ENCODE measurements at regions not wholly inside any gene's neighbourhood (a gene's known extent, or its start where the extent isn't known, plus 50 kb on each side); places are given as distances from the start of the nearest gene placed in this dataset.

DNA sequence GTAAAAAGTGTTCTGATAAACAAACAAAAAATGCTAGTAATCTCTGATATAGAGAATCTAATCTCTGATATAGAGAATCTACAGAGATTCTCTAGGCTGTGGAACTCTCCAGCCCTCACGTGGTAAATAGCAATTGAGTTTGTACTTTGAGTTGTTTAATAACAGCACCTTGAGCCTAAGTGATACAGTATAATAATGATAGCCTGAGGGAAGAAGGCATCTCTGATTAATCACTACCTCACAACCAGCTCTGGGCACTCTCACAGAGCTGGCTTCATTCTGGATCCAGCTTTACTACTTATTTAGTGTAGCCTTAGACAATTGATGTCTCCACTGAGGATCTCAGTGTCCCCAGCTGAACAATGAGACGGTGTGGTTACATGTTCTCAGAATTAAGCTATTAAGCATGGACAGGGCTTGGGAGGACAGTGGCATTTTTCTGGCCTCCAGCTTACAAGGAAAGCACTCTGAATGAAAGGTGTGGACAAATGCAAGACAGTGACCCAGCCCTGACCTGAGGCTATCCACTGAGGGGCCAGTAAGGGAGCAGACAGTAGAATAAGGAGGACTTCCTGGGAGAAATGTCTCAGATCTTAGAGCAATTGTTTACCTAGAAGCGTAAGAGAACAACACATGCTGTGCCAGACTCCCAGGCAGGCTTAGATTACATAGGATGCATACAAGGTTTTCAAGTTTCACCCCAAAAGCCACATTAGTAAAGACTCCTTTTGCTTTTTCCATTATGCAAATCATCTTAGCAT, 88.7 kb upstream of the DRD2 start:
- Histone ChIP-seq H3K9me3 (ENCODE audit: control insufficient read depth in 2 of 2, insufficient read depth in 1 of 2, low read length in 1 of 2) (no peaks in the 10 kb centered on the region), H3K4me3 (ENCODE audit: low read length in 2 of 2) (no peak overlapping the region), H3K36me3 (ENCODE audit: control insufficient read depth in 2 of 2, insufficient read depth in 2 of 2, low read length in 1 of 2) (no peaks in the 10 kb centered on the region), H3K27me3 (ENCODE audit: control insufficient read depth in 2 of 2, insufficient read depth in 1 of 2, low read length in 1 of 2) (no peaks in the 10 kb centered on the region), H3K27ac (ENCODE audit: low read depth in 1 of 2, low read length in 1 of 2) (no peak overlapping the region), H3K4me1 (ENCODE audit: control insufficient read depth in 2 of 2, insufficient read depth in 2 of 2, low read length in 2 of 2) (no peaks in the 10 kb centered on the region)
- 73% methylated on average over 3 of the region's 3 CpGs for WGBS
- DNase-seq (ENCODE audit: low read depth in 6 of 9, low spot score in 9 of 9): no peak

- Histone ChIP-seq H3K27ac (ENCODE audit: low read depth in 1 of 2, low read length in 1 of 2) (no peak overlapping the region), H3K27me3 (ENCODE audit: control insufficient read depth in 2 of 2, insufficient read depth in 1 of 2, low read length in 1 of 2) (no peaks in the 10 kb centered on the region), H3K4me1 (ENCODE audit: control insufficient read depth in 2 of 2, insufficient read depth in 2 of 2, low read length in 2 of 2) (no peaks in the 10 kb centered on the region), H3K4me3 (ENCODE audit: low read length in 2 of 2) (no peak overlapping the region), H3K9me3 (ENCODE audit: control insufficient read depth in 2 of 2, insufficient read depth in 1 of 2, low read length in 1 of 2) (no peaks in the 10 kb centered on the region), H3K36me3 (ENCODE audit: control insufficient read depth in 2 of 2, insufficient read depth in 2 of 2, low read length in 1 of 2) (no peaks in the 10 kb centered on the region)
- 82% methylated on average over 9 of the region's 9 CpGs for WGBS
- no peak for DNase-seq (ENCODE audit: low read depth in 6 of 9, low spot score in 9 of 9)
Observed at GRCh38 chr11:113562981-113563461, 87.8 kb upstream of the DRD2 start.

DNA sequence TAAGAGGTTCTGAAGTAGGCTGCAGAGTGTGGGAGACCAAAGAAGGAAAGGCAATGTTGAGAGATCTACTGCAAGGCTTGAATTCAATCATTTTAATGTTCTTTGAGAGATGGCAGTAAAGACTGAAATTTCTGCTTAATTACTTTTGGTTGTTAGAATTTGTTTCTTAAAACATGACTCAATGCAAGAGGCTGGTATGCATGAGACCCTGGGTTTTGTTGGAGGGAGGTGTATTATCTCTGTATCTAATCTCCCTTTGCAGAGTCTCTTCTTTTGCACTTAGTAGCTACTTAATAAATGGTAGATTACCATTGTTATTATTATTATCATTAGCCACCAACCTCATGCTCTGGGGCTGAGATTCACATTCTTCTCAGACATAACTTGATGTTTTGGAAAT, 87.4 kb upstream of the DRD2 start:
- H3K36me3 ChIP-seq (ENCODE audit: control insufficient read depth in 2 of 2, insufficient read depth in 2 of 2, low read length in 1 of 2): no peaks in the 10 kb centered on the region
- H3K9me3 ChIP-seq (ENCODE audit: control insufficient read depth in 2 of 2, insufficient read depth in 1 of 2, low read length in 1 of 2): no peaks in the 10 kb centered on the region
- no peaks in the 10 kb centered on the region for H3K27me3 ChIP-seq (ENCODE audit: control insufficient read depth in 2 of 2, insufficient read depth in 1 of 2, low read length in 1 of 2)
- no peak overlapping the region for H3K4me3 ChIP-seq (ENCODE audit: low read length in 2 of 2)
- no peak for DNase-seq (ENCODE audit: low read depth in 6 of 9, low spot score in 9 of 9)
- no peaks in the 10 kb centered on the region for H3K4me1 ChIP-seq (ENCODE audit: control insufficient read depth in 2 of 2, insufficient read depth in 2 of 2, low read length in 2 of 2)
- H3K27ac ChIP-seq (ENCODE audit: low read depth in 1 of 2, low read length in 1 of 2): no peak overlapping the region

GRCh38 chr11:113557926-113558325, 82.7 kb upstream of the DRD2 start:
- Histone ChIP-seq H3K4me1 (ENCODE audit: control insufficient read depth in 2 of 2, insufficient read depth in 2 of 2, low read length in 2 of 2) (no peaks in the 10 kb centered on the region), H3K27ac (ENCODE audit: low read depth in 1 of 2, low read length in 1 of 2) (no peak overlapping the region), H3K4me3 (ENCODE audit: low read length in 2 of 2) (no peak overlapping the region), H3K9me3 (ENCODE audit: control insufficient read depth in 2 of 2, insufficient read depth in 1 of 2, low read length in 1 of 2) (no peaks in the 10 kb centered on the region), H3K36me3 (ENCODE audit: control insufficient read depth in 2 of 2, insufficient read depth in 2 of 2, low read length in 1 of 2) (no peaks in the 10 kb centered on the region), H3K27me3 (ENCODE audit: control insufficient read depth in 2 of 2, insufficient read depth in 1 of 2, low read length in 1 of 2) (no peaks in the 10 kb centered on the region)
- no peak for DNase-seq (ENCODE audit: low read depth in 6 of 9, low spot score in 9 of 9)
- WGBS: 91% methylated on average over 4 of the region's 4 CpGs

DNA sequence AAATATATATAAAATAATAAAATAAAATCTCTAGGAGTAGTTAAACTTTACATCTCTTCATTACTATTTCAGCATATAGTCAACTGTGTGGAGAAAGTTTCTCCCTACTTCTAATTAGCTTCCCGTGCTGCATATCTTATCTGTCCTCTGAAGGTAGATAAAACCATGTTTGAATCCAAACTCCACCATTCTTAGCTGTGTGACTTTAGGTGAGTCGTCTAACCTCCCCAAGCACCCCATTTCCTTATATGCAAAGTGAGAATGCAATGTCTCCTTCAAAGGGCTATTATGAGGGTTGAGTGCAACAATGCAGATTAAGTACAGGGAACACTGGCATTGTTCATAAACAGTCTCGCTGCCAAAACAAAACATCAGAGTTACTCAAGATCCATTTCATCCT, 80.8 kb upstream of the DRD2 start:
- Histone ChIP-seq H3K4me3 (ENCODE audit: low read length in 2 of 2) (no peak overlapping the region), H3K27ac (ENCODE audit: low read depth in 1 of 2, low read length in 1 of 2) (no peak overlapping the region), H3K4me1 (ENCODE audit: control insufficient read depth in 2 of 2, insufficient read depth in 2 of 2, low read length in 2 of 2) (no peaks in the 10 kb centered on the region), H3K27me3 (ENCODE audit: control insufficient read depth in 2 of 2, insufficient read depth in 1 of 2, low read length in 1 of 2) (no peaks in the 10 kb centered on the region), H3K36me3 (ENCODE audit: control insufficient read depth in 2 of 2, insufficient read depth in 2 of 2, low read length in 1 of 2) (no peaks in the 10 kb centered on the region), H3K9me3 (ENCODE audit: control insufficient read depth in 2 of 2, insufficient read depth in 1 of 2, low read length in 1 of 2) (no peaks in the 10 kb centered on the region)
- WGBS: 86% methylated on average over 3 of the region's 3 CpGs
- no peak for DNase-seq (ENCODE audit: low read depth in 6 of 9, low spot score in 9 of 9)

DNA sequence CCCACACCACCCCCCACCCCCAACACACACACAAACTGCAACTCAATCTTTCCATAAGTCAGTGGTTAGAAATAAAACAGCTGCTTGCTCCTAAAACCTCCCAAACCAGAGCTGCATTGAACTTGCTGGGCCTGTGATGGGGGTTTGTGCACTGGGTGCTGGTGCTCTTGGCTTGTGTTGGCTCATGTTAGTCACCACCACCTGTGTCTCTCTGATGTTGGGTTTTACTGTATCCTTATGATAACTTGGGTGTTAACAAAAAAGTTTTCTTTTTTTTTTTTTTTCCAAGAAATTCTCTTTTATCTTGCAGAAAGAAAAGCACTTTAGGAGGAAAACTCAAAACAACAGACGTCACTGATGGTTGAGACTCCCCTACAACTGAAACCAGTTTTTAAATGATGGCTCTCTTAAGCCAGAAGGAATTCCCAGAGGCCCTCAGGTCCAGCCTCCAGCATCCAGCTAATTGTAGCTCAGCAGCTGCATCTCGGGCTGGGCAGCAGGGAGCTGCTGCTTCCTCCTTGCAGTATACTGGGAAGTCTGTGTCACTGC, 79.9 kb upstream of the DRD2 start:
- no peaks in the 10 kb centered on the region for H3K36me3 ChIP-seq (ENCODE audit: control insufficient read depth in 2 of 2, insufficient read depth in 2 of 2, low read length in 1 of 2)
- no peaks in the 10 kb centered on the region for H3K4me1 ChIP-seq (ENCODE audit: control insufficient read depth in 2 of 2, insufficient read depth in 2 of 2, low read length in 2 of 2)
- no peak overlapping the region for H3K27ac ChIP-seq (ENCODE audit: low read depth in 1 of 2, low read length in 1 of 2)
- H3K27me3 ChIP-seq (ENCODE audit: control insufficient read depth in 2 of 2, insufficient read depth in 1 of 2, low read length in 1 of 2): no peaks in the 10 kb centered on the region
- H3K4me3 ChIP-seq (ENCODE audit: low read length in 2 of 2): no peak overlapping the region
- 66% methylated on average over 2 of the region's 2 CpGs for WGBS
- H3K9me3 ChIP-seq (ENCODE audit: control insufficient read depth in 2 of 2, insufficient read depth in 1 of 2, low read length in 1 of 2): no peaks in the 10 kb centered on the region
- DNase-seq (ENCODE audit: low read depth in 6 of 9, low spot score in 9 of 9): no peak

- Histone ChIP-seq H3K27ac (ENCODE audit: low read depth in 1 of 2, low read length in 1 of 2) (no peak overlapping the region), H3K4me3 (ENCODE audit: low read length in 2 of 2) (no peak overlapping the region), H3K9me3 (ENCODE audit: control insufficient read depth in 2 of 2, insufficient read depth in 1 of 2, low read length in 1 of 2) (no peaks in the 10 kb centered on the region), H3K36me3 (ENCODE audit: control insufficient read depth in 2 of 2, insufficient read depth in 2 of 2, low read length in 1 of 2) (no peaks in the 10 kb centered on the region), H3K27me3 (ENCODE audit: control insufficient read depth in 2 of 2, insufficient read depth in 1 of 2, low read length in 1 of 2) (no peaks in the 10 kb centered on the region), H3K4me1 (ENCODE audit: control insufficient read depth in 2 of 2, insufficient read depth in 2 of 2, low read length in 2 of 2) (no peaks in the 10 kb centered on the region)
- WGBS: 81% methylated on average over 3 of the region's 3 CpGs
- no peak for DNase-seq (ENCODE audit: low read depth in 6 of 9, low spot score in 9 of 9)
Observed at GRCh38 chr11:113554526-113554925, 79.3 kb upstream of the DRD2 start.

DNA sequence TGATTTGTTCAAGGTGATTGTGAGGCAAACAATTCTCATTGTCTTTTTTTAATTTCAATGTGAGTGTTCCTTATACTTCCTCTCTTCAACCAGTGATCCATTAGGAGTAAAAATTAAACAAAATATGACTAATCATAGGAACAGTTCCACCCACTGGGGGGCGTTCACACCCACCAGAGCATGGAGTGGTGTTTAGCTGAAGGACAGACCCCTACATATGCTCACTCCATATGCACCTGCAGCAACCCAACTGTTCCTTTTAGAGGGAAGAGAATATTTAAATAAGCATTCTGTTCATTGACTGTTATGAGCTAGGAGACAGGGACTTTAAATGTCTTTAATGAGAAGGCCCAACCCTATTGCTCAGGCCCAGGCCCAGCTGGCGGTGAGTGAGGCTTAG, 78.7 kb upstream of the DRD2 start:
- H3K4me1 ChIP-seq (ENCODE audit: control insufficient read depth in 2 of 2, insufficient read depth in 2 of 2, low read length in 2 of 2): no peaks in the 10 kb centered on the region
- no peak overlapping the region for H3K4me3 ChIP-seq (ENCODE audit: low read length in 2 of 2)
- WGBS: 62% methylated on average over 2 of the region's 2 CpGs
- H3K9me3 ChIP-seq (ENCODE audit: control insufficient read depth in 2 of 2, insufficient read depth in 1 of 2, low read length in 1 of 2): no peaks in the 10 kb centered on the region
- no peak for DNase-seq (ENCODE audit: low read depth in 6 of 9, low spot score in 9 of 9)
- no peak overlapping the region for H3K27ac ChIP-seq (ENCODE audit: low read depth in 1 of 2, low read length in 1 of 2)
- no peaks in the 10 kb centered on the region for H3K36me3 ChIP-seq (ENCODE audit: control insufficient read depth in 2 of 2, insufficient read depth in 2 of 2, low read length in 1 of 2)
- H3K27me3 ChIP-seq (ENCODE audit: control insufficient read depth in 2 of 2, insufficient read depth in 1 of 2, low read length in 1 of 2): no peaks in the 10 kb centered on the region

- no peaks in the 10 kb centered on the region for H3K36me3 ChIP-seq (ENCODE audit: control insufficient read depth in 2 of 2, insufficient read depth in 2 of 2, low read length in 1 of 2)
- DNase-seq (ENCODE audit: low read depth in 6 of 9, low spot score in 9 of 9): no peak
- H3K9me3 ChIP-seq (ENCODE audit: control insufficient read depth in 2 of 2, insufficient read depth in 1 of 2, low read length in 1 of 2): no peaks in the 10 kb centered on the region
- H3K4me3 ChIP-seq (ENCODE audit: low read length in 2 of 2): no peak overlapping the region
- H3K4me1 ChIP-seq (ENCODE audit: control insufficient read depth in 2 of 2, insufficient read depth in 2 of 2, low read length in 2 of 2): no peaks in the 10 kb centered on the region
- WGBS: 86% methylated on average over 8 of the region's 8 CpGs
- H3K27ac ChIP-seq (ENCODE audit: low read depth in 1 of 2, low read length in 1 of 2): no peak overlapping the region
- H3K27me3 ChIP-seq (ENCODE audit: control insufficient read depth in 2 of 2, insufficient read depth in 1 of 2, low read length in 1 of 2): no peaks in the 10 kb centered on the region
Observed at GRCh38 chr11:113553235-113553634, 78.0 kb upstream of the DRD2 start.

All from thymus (tissue), 11 donors.